ENCODE measurements at regions not wholly inside any gene's neighbourhood (a gene's known extent, or its start where the extent isn't known, plus 50 kb on each side); places are given as distances from the start of the nearest gene placed in this dataset.

DNA sequence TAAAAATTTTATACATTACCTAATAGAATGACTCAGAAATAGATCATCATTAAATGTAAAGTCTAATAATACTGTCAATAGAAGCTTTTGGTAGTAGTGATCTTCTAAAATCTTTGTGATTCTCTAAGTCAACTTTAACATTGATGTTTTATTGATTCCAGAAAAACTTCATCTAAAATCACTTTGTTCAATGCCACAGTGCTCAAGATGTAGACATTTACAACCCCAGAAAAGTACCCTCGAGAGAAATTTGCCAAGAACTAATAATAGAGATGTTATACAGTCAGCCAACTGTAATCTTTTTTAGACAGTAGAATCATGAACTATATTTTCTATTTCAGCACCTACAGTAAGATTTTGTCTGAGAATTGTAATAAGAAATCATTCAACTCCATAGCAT is 369.2 kb upstream of the AKR1E2 start:
- no TSS peak for BruUV-seq (replicated peaks)
- H3K79me2 ChIP-seq (ENCODE audit: control insufficient read depth, insufficient read depth, low read length), result no peaks in the 10 kb centered on the region
- no peaks in the 10 kb centered on the region for H3K9me3 ChIP-seq (replicated peaks; ENCODE audit: control insufficient read depth, insufficient read depth, low read length)
- no peaks in the 10 kb centered on the region for H3K36me3 ChIP-seq (ENCODE audit: control insufficient read depth in 2 of 2, extremely low read depth in 1 of 2, insufficient read depth in 2 of 2, low read length in 2 of 2)
- no peak overlapping the region for H3K4me3 ChIP-seq (replicated peaks in 1 of 3; ENCODE audit: insufficient read depth in 1 of 3, low read depth in 1 of 3, low read length in 3 of 3)
- no peak overlapping the region for H2AFZ ChIP-seq (ENCODE audit: low read depth, low read length)
- no peak overlapping the region for H3K27ac ChIP-seq (ENCODE audit: insufficient read depth, low read depth, low read length)
- H3K9me1 ChIP-seq (replicated peaks; ENCODE audit: control insufficient read depth, extremely low read depth, insufficient read depth, low read length), result no peaks in the 10 kb centered on the region
- FAIRE-seq, result no peak
- ChIA-PET CTCF (interaction anchor here (0.8 kb wide), 1 partner anchor 23 kb away, joined by 3 read pairs; no protein-coding TSS in a partner anchor), POLR2A (no interaction called here)
- intact Hi-C loops (cut with micrococcal nuclease) (no loop called here), dilution Hi-C loops (cut with MboI; ENCODE audit: extremely low pct_ligation_motif_present, low sequenced_read_pairs) (no loop called here)
- no peak for DNase-seq (ENCODE audit: low read depth, low spot score)
- H3K9ac ChIP-seq (replicated peaks; ENCODE audit: extremely low read depth, insufficient read depth, low read length), result no peak overlapping the region
- peaks cover 3% of the 10 kb centered on the region for H3K4me1 ChIP-seq (ENCODE audit: control insufficient read depth, extremely low read depth, insufficient read depth, low read length)
- H4K20me1 ChIP-seq (replicated peaks; ENCODE audit: control insufficient read depth, extremely low read depth, insufficient read depth, low read length), result no peaks in the 10 kb centered on the region
- no peak overlapping the region for H3K4me2 ChIP-seq (ENCODE audit: insufficient read depth, low read length)
- no peaks in the 10 kb centered on the region for H3K27me3 ChIP-seq (ENCODE audit: control insufficient read depth in 2 of 2, insufficient read depth in 2 of 2, low read length in 2 of 2)
- TF ChIP-seq POLR2AphosphoS5 (IDR thresholded peaks at IDR 0.05; ENCODE audit: insufficient read depth, low read depth, low read length) (no peak), EZH2 (IDR thresholded peaks at IDR 0.05; ENCODE audit: borderline replicate concordance, low read depth, low read length, severe bottlenecking) (no peak), FOS (IDR thresholded peaks at IDR 0.05; ENCODE audit: borderline replicate concordance, insufficient read depth, low read length) (no peak), MYC (IDR thresholded peaks at IDR 0.05; ENCODE audit: low read depth, low read length) (no peak), POLR2A (IDR thresholded peaks at IDR 0.05; ENCODE audit: low read depth, low read length) (no peak), JUN (IDR thresholded peaks at IDR 0.05; ENCODE audit: borderline replicate concordance, insufficient read depth, insufficient read length, low read depth) (no peak)
- TF ChIP-seq, protein P1, sequence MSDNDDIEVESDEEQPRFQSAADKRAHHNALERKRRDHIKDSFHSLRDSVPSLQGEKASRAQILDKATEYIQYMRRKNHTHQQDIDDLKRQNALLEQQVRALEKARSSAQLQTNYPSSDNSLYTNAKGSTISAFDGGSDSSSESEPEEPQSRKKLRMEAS (IDR thresholded peaks at IDR 0.05; ENCODE audit: insufficient read depth, insufficient read length), result no peak

DNA sequence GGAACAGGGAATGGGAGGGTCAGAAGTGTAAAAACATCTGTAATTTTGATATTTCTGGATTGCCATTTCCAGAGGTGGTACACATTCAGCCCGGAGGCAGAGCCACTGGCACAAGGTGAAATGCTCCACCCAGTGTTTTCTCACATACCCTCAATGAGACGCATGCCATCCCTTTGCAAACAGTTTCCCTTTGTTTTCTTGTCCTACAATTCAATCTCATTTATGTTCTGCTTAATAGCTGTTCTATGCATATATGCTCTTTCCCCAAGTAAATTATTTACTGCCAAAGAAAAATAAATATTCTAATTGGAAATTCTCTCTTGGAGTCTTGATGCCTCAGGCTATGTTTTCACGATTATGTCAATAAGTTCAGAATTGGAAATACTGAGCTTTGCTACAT is 369.7 kb upstream of the AKR1E2 start:
- H3K4me1 ChIP-seq (ENCODE audit: control insufficient read depth, extremely low read depth, insufficient read depth, low read length), result peaks cover 8% of the 10 kb centered on the region
- H4K20me1 ChIP-seq (replicated peaks; ENCODE audit: control insufficient read depth, extremely low read depth, insufficient read depth, low read length), result no peaks in the 10 kb centered on the region
- H3K36me3 ChIP-seq (ENCODE audit: control insufficient read depth in 2 of 2, extremely low read depth in 1 of 2, insufficient read depth in 2 of 2, low read length in 2 of 2), result no peaks in the 10 kb centered on the region
- no peak overlapping the region for H2AFZ ChIP-seq (ENCODE audit: low read depth, low read length)
- intact Hi-C loops (cut with micrococcal nuclease), result no loop called here
- no peak overlapping the region for H3K4me3 ChIP-seq (replicated peaks in 1 of 3; ENCODE audit: insufficient read depth in 1 of 3, low read depth in 1 of 3, low read length in 3 of 3)
- no peaks in the 10 kb centered on the region for H3K9me3 ChIP-seq (replicated peaks; ENCODE audit: control insufficient read depth, insufficient read depth, low read length)
- DNase-seq (ENCODE audit: low read depth, low spot score), result no peak
- dilution Hi-C loops (cut with MboI; ENCODE audit: extremely low pct_ligation_motif_present, low sequenced_read_pairs), result no loop called here
- H3K79me2 ChIP-seq (ENCODE audit: control insufficient read depth, insufficient read depth, low read length), result no peaks in the 10 kb centered on the region
- no peak overlapping the region for H3K4me2 ChIP-seq (ENCODE audit: insufficient read depth, low read length)
- H3K27ac ChIP-seq (ENCODE audit: insufficient read depth, low read depth, low read length), result no peak overlapping the region
- ChIA-PET CTCF (interaction anchor here (0.8 kb wide), 1 partner anchor 23 kb away, joined by 3 read pairs; no protein-coding TSS in a partner anchor), POLR2A (no interaction called here)
- no peak for TF ChIP-seq GATA2 (IDR thresholded peaks at IDR 0.05; ENCODE audit: insufficient read depth, insufficient read length, low read depth, low read length)
- no peak for TF ChIP-seq POLR2AphosphoS5 (IDR thresholded peaks at IDR 0.05; ENCODE audit: insufficient read depth, low read depth, low read length)
- TF ChIP-seq, protein P1 (IDR thresholded peaks at IDR 0.05; ENCODE audit: insufficient read depth, insufficient read length), result no peak
- no peak for TF ChIP-seq EZH2 (IDR thresholded peaks at IDR 0.05; ENCODE audit: borderline replicate concordance, low read depth, low read length, severe bottlenecking)
- no peak for TF ChIP-seq MYC (IDR thresholded peaks at IDR 0.05; ENCODE audit: low read depth, low read length)
- TF ChIP-seq POLR2A (IDR thresholded peaks at IDR 0.05; ENCODE audit: low read depth, low read length), result no peak
- TF ChIP-seq, protein P2, sequence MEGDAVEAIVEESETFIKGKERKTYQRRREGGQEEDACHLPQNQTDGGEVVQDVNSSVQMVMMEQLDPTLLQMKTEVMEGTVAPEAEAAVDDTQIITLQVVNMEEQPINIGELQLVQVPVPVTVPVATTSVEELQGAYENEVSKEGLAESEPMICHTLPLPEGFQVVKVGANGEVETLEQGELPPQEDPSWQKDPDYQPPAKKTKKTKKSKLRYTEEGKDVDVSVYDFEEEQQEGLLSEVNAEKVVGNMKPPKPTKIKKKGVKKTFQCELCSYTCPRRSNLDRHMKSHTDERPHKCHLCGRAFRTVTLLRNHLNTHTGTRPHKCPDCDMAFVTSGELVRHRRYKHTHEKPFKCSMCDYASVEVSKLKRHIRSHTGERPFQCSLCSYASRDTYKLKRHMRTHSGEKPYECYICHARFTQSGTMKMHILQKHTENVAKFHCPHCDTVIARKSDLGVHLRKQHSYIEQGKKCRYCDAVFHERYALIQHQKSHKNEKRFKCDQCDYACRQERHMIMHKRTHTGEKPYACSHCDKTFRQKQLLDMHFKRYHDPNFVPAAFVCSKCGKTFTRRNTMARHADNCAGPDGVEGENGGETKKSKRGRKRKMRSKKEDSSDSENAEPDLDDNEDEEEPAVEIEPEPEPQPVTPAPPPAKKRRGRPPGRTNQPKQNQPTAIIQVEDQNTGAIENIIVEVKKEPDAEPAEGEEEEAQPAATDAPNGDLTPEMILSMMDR (IDR thresholded peaks at IDR 0.05; ENCODE audit: extremely low read depth in 1 of 2, insufficient read depth in 1 of 2, low read depth in 1 of 2, low read length in 2 of 2), result no peak
- no peak for TF ChIP-seq FOS (IDR thresholded peaks at IDR 0.05; ENCODE audit: borderline replicate concordance, insufficient read depth, low read length)
- no peak for TF ChIP-seq JUN (IDR thresholded peaks at IDR 0.05; ENCODE audit: borderline replicate concordance, insufficient read depth, insufficient read length, low read depth)
- H3K9me1 ChIP-seq (replicated peaks; ENCODE audit: control insufficient read depth, extremely low read depth, insufficient read depth, low read length), result no peaks in the 10 kb centered on the region
- H3K9ac ChIP-seq (replicated peaks; ENCODE audit: extremely low read depth, insufficient read depth, low read length), result no peak overlapping the region
- BruUV-seq (replicated peaks), result no TSS peak
- no peak for FAIRE-seq
- H3K27me3 ChIP-seq (ENCODE audit: control insufficient read depth in 2 of 2, insufficient read depth in 2 of 2, low read length in 2 of 2), result no peaks in the 10 kb centered on the region
